Left renal cortex interstitium (tissue), 4 donors: ENCODE measurements at regions not wholly inside any gene's neighbourhood (a gene's known extent, or its start where the extent isn't known, plus 50 kb on each side); places are given as distances from the start of the nearest gene placed in this dataset.

Experiments used
- DNase-seq, 4 donors: peaks; one replicate each; pipeline ENCODE4 v3.0.0-alpha.2; 2013; ENCODE audit warnings: low read depth in 4 of 4, low spot score in 2 of 4, missing footprints in 1 of 4

DNA sequence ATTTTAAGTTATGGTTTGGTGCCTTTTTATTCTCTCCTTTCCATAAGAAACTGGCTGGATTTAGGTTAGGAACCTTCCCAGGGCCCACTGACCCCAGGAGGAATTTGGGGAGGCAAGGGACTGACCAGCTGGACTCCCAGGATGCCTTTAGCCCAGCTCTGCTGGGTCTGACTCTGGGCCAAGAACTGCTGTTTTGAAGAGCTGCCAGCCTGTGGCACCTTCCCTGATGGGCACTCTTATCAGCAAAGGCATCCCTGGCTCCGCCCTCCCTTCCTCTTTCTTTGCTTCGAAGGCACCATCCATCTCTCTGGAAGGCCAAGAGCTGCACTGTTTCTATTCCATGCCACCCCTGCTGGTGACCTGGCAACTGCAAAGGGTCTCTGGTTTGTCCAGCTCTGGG, 174.7 kb downstream of the POU4F1 start:
- no peak for DNase-seq

DNA sequence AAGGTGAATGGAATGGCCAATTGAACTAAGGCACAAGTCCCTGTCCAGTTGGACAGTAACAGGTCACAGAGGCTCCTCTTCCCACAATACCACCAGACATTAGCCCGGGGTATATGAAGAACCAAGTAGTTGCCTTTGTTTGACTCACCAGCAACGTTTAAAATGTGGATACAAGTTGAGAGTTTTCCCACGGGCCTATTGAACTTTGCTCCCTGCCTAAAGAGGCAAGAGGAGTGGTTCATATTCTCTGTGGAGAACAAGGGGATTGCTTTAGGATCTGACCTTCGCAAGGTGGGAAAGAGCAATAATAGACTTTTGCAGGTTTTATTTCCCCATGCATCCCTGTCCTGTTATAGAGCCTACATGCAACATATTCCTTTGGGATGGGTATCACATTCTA, 177.2 kb downstream of the POU4F1 start:
- no peak for DNase-seq

DNA sequence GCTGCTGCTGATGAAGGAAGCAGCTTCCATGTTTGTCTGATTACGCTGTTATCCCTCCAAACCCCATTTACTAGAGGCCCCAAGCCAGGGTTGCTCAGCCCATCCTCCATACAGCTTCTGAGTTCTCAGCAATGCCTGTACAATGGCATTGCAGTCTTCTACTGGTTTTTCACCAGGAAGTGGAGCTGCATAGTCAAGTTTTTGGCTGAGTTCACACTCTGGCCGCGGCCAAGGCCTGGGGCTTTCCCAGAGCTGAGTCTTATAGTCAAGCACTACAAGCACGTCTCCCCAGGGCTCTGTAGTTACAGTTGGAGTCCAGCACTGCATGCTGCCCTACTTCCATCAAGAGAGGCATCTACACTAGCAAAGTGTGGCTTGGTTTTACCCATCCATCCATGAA, 182.5 kb downstream of the POU4F1 start:
- DNase-seq = no peak

DNA sequence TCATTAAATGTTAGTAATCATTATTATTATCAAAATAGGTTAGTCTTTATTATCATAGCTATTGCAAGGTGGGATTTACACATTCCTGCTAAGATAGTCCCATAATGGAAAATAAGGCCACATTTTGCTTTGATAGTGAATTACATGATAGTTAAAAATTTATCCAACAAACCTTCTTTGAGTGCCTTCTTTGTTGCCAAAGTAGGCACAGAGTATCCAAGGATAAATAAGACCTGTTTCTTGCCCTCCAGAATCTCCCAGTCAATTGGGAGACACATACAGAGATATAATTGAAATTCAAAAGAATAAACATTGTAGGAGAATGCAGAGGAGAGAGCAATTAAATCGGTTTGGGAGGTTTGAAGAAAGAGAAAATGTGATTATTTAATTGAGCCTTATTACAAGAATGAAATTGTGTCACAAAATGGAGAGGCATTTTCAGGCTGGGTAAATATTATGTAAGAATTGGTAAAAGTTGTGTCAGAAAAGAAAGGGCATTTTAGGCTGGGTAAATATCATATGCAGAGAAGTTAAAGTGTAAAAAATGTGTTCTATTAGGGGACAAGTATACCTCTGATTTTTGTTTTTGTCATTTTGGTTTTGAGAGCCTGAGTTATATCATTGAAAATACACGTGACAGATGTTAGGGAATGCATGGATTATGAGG, 189.3 kb downstream of the POU4F1 start:
- DNase-seq = no peak

DNA sequence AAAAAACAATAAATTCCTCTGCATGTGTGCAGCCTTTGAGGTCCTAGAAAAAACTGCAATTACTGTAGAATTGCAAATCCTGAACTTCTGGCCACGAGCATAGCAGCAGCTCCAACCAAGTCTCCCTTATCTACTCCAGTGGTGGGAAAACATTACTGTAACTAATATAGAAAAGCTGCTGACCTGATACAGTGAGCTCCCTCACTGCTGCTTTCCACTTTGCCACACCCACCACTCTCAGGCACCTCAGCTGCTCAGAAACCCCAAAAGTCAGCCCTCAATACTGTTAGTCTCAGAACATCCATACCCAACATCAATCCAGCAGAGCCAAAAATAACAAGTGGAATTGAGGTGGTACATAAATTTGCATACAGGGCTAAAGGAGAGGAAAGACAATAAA, 192.5 kb downstream of the POU4F1 start:
- no peak for DNase-seq

DNA sequence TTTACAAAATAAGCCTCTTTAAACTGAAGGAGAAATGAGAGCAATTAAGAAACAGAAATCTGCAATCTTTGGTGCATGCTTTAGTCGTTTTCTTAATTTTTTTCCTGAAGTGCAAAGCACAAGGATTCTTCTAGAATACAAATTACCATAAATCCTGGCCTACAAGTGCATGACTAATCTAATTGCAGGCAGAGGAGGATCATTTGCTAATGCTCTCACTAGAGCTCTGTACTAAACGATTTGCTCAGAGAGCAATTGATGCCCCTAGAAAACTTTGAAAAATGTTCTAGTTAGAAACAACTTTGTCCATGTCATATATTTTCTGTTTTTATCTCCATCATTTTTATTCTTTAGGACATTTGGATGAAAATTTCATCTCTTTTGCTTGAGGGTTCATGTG, 193.2 kb downstream of the POU4F1 start:
- no peak for DNase-seq

DNA sequence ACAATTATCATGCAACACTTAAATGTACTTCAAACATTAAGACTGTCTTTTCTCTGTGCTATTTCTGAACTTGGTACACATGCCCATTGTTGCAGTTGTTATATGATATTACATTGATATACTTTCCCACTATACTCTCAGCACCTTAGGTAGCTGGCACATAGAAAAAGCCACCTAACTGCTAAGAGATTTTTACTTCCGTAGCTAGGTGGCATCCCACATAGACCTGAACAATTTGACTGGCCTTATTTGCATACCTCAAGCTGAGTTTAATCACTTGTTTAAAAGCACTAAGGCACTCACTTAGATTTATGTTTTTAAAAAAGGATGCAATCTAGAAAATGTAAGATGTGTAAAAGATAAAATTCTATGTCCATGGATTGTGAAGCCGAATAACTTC, 194.2 kb downstream of the POU4F1 start:
- no peak for DNase-seq

DNA sequence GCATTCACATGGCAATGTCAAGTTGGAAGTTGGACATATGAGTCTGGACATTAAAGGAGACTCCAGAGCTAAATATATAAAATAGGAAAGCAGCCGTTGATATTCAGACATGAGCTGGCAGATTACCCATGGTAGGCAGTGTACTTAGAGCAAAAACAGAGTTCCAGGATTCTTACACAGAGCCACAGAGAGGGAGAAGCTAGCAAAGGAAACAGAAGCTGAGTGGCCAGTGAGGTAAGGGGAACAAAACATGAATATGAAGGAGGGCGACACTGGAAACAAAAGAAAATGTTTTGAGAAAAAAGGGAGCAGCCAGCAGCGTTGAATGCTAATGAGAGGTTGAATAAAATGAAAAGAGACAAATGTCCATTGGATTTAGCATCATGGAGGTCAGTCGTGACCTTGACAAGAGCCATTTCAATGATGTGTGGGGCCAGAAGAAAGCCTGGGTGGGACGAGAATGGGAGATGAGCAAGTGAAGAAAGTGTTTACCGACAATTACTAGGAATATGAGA, 198.4 kb downstream of the POU4F1 start:
- no peak for DNase-seq

DNA sequence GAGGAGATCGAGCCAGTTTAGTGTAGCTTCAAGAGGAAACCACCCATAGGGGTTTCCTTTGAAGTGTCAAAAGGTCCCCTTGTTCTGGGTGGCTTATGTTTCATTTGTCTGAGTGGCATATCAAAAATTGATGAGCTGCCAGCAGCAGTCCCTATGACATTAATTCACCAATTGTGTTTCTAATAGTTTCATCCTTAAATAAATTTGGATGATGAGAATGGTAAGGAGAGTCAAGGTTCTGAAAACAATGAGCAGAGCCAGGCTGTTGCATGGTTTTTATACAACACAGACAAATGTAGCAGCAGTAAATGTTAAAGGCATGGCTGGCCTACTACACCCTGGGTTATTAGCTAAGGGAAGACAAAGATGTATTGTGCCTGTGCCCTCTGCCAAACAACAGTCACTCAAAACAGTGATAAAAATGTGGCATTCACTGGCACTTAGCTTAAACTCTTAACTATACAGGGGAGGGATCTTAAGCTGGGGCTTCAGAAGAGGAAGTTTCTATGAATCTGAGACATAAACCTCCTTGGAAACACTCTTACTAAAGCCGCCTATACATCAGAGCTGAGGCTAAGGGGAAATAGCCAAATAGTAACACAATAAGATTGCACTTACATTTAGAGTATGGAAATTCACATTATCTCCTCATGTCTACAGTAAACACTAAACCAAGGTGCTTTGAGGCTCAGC, 200.5 kb downstream of the POU4F1 start:
- no peak for DNase-seq

DNA sequence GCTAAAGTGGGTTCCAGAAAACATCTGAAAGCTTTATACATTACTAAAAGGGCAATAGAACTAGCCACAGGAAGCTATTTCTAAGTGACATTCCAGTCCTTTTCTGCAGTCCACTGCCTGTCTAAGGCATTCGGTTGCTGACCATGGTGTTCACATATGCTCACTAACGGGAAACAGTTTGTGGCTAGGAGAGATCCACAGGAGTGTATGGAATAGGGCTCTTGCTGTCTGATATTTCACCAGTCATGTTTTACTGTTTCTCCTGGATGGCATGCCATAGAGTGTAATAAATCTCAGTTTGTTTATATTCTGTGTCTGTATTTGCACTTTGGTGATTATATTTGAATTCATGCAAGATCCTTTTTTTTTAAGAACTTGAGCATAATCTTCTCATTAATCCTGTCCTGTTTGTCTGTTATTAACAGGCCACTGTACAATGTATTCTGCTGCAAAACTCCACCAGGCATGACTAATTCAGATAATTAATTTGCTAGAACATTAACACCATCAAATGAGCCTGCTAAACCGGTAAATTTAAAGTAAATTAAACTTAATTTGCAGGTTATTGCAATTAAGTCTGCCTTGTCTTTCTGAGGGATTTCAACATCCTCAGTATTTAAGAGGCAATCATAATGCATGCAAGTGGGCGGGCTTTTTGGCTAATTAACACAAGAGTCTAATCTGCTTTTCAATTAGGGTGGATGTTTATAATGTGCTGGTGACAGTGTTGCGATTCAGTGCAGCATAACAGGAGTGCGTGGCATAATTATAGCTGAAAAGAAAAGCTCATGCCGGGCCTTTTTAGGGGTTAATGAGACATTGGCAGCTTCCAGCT, 201.3 kb downstream of the POU4F1 start:
- DNase-seq = no peak

DNA sequence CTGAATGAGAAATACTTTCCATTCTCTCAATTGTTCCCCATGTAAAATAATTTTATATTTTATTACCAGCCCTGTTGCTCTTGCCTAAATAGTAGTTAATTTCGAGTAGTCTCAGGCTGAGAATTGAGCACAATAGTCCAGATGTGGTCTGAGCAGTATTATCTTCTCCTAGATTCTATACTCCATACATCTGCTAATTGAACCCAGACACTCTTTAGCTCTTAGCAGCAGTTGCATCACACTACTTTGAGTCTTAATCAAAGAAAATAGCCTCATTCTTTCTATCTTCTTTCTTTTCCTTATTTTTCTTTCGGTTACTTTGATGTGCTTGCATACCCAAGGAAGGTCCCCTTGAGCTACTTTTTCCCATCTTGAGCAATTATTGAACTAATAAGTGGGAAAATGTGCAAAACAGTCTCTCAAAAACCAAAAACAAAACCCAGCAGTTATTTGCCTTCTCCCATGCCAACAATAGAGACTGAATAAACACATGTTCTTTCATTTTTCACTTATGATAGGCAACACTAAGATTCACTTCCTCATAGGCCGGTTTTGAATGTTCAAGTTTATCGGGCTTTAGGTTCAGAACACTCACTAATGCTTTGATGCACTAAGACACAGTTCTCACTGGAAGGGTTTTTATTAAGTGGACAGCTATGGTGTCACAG, 204.5 kb downstream of the POU4F1 start:
- no peak for DNase-seq

DNA sequence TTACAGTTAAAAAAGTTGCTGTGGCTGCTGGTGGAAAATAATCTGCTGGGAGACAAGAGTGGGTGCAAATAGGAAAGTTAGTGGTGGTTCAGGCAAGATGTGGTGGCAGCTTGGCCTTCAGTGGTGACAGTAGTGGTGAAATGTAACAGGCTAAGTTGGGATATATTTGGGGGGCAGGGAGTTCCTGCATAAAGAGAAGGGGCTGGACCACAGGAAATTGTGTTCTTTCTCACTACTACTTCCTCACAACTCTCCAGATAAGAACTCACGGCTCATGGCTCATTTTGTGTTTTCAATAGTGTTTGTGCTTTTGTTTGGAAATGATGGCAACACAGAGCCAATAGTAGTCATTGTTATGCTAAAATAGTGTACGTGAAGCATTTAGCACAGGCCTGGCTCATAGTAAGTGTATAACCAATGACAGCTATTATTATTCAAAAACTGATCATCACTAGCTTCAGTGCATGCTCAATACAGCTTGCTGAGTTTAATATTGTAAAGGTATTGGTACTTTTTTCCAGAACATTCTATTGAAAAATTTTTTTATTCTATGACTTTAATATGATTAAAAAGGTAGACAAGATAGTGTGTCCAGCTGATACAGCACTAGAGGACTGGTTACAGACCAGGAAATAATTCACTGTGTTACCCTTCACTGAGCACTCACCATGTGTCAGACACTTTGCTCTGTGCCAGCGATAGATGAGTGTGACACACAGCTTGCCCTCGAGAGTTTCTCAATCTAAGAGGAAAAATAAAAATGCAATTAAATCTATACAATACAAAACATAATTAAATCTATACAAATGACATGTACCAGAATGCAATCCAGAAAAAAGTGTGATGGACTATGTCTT, 209.8 kb downstream of the POU4F1 start:
- DNase-seq = no peak

DNA sequence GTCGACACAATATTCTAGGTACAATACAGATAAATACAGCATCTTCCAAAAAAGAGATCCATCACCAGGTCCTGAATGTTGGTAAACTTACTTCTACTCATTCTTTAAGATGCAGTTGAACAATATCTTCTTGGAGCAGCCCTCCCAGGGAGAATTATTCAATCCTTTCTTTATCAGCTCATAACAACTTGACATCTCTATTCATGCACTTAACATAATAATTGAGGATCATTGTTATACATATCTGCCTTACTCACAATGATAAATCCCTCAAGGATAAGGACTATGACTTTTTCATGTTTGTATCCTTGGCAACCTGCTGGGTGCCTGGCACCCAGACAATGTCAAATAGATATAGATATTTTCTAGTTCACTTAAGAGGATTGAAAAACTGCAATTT, 219.5 kb downstream of the POU4F1 start:
- DNase-seq = no peak

DNA sequence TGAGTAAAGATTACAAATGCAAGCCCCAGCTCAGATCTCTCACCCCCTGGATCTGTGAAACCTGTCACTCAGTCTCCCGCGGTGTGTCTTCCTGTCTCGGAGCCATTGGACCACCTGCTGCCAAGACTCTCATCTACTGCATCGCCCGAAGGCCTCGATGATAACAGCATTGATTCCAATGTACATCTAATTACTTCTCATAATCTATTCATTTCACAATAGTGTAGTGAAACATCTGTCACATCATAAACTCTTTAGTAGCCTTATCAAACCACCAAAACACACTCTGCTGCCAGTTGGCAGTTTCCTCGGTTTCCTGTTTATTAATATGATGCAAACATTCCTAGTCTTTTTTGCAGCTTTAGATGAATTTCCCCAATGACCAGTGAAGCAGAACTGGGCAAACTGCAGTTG, 220.3 kb downstream of the POU4F1 start:
- no peak for DNase-seq

DNA sequence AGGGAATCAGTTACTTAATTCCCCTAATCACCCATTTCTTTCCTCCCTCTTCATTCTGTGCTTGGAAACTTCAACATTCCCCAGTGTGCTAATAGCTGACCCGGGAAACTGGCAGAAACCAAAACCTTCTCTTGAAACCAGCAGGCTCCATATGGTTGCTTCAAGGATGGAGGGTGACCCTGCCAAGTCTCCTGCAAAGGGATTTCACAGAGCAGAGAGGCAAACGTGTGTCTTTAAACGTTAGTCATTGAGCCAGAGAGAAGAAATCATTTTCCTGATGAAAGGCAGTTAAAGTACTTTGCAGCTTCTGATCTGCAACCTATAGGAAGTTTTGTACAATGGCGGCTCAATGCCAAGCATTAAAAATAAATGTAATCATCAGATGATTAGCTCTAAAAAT, 220.9 kb downstream of the POU4F1 start:
- no peak for DNase-seq

DNA sequence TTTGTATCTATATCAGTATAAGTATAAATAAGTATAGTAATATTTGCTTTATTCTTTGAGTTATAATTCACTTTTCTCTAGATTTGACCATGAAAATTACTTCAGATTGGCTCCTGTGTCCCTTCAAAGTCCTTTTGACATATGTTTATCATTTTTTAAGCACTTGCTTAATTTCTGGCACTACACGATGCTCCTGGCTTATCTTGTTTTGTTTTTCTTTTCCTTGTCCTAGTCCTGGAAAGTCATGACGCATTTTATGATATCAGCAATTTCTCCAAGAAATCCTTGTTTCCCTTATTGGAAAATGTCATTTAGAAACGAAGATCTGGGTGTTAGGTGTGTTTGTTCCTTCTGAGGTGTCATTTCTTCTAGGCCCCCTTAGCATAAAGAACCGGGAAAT, 226.5 kb downstream of the POU4F1 start:
- no peak for DNase-seq

DNA sequence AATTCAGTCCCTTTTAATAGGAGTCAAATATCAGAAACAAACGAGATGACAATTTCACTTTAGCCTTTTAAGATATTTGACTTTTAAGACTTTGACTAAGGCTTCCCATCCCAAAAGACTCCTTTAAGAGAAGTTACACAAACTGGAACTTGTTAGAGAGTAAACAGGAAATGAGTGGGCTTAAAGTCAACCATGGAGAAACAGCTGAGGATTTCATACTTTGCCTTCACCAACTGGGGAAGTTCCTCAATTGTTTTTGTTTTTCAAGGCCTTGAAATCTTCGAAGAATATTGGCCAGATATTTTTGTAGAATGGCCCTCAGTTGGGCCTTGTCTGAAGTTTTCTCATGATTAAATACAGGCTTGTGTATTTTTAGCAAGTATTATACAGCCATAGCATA, 227.3 kb downstream of the POU4F1 start:
- DNase-seq = no peak

DNA sequence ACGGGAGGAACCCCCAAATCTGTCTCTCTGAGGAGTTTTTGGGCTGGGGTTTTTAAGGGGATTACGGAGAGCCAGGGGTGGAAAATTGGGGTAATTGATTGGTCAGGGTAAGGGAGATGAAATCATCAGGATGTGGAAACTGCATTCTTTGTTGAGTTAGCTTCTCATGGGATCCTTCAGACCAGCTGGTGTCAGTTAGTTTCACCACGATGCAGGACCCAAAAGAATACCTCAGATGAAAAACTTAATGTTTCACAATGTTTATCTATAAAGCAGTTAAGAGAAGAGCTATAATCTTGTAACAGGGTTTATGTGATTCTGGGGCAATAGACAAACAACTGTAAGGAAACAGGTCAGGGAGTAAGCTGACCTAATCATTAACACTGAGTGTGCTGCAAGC, 230.8 kb downstream of the POU4F1 start:
- no peak for DNase-seq

DNA sequence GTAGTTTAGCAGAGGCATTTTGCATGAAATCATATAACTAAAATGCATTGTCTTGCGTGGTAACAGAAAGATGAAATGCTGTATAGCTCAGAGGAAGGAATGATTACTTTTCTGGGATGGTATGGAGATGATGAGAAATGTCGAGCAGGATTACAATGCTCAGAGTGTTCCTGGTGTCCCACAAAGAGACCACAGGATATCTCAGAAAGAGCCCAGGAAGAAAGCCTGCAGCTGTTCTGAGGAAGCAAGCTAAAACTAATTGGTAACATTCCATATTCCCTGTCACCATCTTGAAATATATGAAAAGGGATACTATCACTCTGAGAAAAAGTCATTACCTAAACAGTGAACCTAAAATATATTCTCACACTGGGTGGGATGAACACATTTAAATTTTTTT, 233.1 kb downstream of the POU4F1 start:
- no peak for DNase-seq

DNA sequence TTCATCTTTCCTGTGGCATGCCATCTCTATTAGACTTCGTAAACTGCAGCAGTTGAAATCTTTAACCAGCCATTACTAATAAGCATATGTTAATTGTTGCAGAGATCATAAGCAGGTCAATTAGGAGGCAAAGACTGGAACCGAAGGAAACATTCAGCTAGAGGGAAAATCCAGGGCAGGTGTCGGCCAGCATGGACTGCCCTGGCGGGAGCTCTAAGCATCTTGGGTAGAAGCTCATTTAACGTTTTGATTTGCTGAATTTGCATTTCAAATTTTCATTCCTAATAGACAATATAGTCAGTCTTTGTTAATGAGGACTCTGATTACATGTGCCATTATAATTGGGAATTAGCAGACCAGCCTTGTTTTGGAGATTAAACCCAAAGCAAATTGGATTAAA, 238.6 kb downstream of the POU4F1 start:
- no peak for DNase-seq
